ENCODE measurements at regions not wholly inside any gene's neighbourhood (a gene's known extent, or its start where the extent isn't known, plus 50 kb on each side); places are given as distances from the start of the nearest gene placed in this dataset.

DNA sequence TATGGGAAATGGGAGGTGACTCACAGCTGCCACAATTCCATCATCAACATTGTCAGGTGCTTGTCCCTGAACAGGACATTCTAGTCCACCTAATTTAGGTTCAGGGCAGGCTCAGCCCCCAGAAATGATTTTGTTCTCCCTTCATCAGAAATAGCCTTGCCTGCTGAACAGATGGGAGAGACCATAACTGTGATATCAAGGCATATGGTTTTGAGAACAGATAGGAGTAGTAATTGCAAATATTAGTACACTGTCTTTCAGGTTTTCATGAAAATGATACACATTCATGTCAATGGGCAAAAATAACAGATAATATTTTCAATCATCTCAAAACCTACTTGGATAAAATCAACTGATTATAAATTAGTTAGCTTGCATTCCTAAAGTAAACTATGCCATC, 316.5 kb downstream of the MBD2 start:
- DNase-seq (no peak), ATAC-seq (ENCODE audit: low read depth) (no peak)
- no peaks in the 10 kb centered on the region for H4K20me1 ChIP-seq (ENCODE audit: insufficient read depth, low read length)
- H2BK15ac ChIP-seq (ENCODE audit: low read depth, low read length): no peak overlapping the region
- no peak overlapping the region for H2BK5ac ChIP-seq (ENCODE audit: low read depth, low read length, poor library complexity, severe bottlenecking)
- intact Hi-C loops (cut with micrococcal nuclease): no loop called here
- BruUV-seq (replicated peaks): no TSS peak
- no peaks in the 10 kb centered on the region for H3K36me3 ChIP-seq (ENCODE audit: control insufficient read depth, insufficient read depth, low read length)
- peaks cover 7% of the 10 kb centered on the region for H3K9me3 ChIP-seq (ENCODE audit: control insufficient read depth, insufficient read depth, low read length)
- H2BK120ac ChIP-seq (ENCODE audit: low read depth, low read length): no peak overlapping the region
- H3K4me2 ChIP-seq (ENCODE audit: low read depth, low read length): no peak overlapping the region
- no peak overlapping the region for H3K18ac ChIP-seq (ENCODE audit: low read depth, low read length)
- H2AFZ ChIP-seq (replicated peaks; ENCODE audit: low read length, poor library complexity): no peak overlapping the region
- no peaks in the 10 kb centered on the region for H3K27me3 ChIP-seq (ENCODE audit: control insufficient read depth, insufficient read depth, low read length)
- no peak overlapping the region for H4K91ac ChIP-seq (ENCODE audit: insufficient read depth, low read depth, low read length)
- no peak overlapping the region for H3K56ac ChIP-seq (ENCODE audit: extremely low read depth, insufficient read depth, low read length)
- no peak overlapping the region for H3K9ac ChIP-seq (ENCODE audit: low read depth, low read length)
- CTCF ChIA-PET: no interaction called here
- no peak overlapping the region for H2BK20ac ChIP-seq (ENCODE audit: low read depth, low read length)
- H3K4ac ChIP-seq (ENCODE audit: low read depth, low read length): no peak overlapping the region
- in situ Hi-C loops (cut with MboI; ENCODE audit: low sequenced_read_pairs): no loop called here
- TF ChIP-seq FOS (IDR thresholded peaks at IDR 0.05; ENCODE audit: low read depth, low read length): no peak
- no peak for TF ChIP-seq MAFK (IDR thresholded peaks at IDR 0.05; ENCODE audit: low read depth, low read length)
- no peak for TF ChIP-seq RCOR1 (IDR thresholded peaks at IDR 0.05; ENCODE audit: insufficient replicate concordance, low read length)
- no peak for TF ChIP-seq MXI1 (IDR thresholded peaks at IDR 0.05; ENCODE audit: borderline replicate concordance, low read depth, low read length)
- no peak for TF ChIP-seq CHD1 (IDR thresholded peaks at IDR 0.05; ENCODE audit: low read depth, low read length)
- TF ChIP-seq RFX5 (IDR thresholded peaks at IDR 0.05; ENCODE audit: low read depth, low read length): no peak
- no peak for TF ChIP-seq SMC3 (IDR thresholded peaks at IDR 0.05; ENCODE audit: low read depth, low read length)
- no peak for TF ChIP-seq POLR2A (IDR thresholded peaks at IDR 0.05; ENCODE audit: low read depth, low read length)
- no peak for TF ChIP-seq NFE2L2 (IDR thresholded peaks at IDR 0.05; ENCODE audit: low read depth, low read length)
- no peak for TF ChIP-seq BHLHE40 (IDR thresholded peaks at IDR 0.05; ENCODE audit: low read depth, low read length)
- TF ChIP-seq, protein P1, sequence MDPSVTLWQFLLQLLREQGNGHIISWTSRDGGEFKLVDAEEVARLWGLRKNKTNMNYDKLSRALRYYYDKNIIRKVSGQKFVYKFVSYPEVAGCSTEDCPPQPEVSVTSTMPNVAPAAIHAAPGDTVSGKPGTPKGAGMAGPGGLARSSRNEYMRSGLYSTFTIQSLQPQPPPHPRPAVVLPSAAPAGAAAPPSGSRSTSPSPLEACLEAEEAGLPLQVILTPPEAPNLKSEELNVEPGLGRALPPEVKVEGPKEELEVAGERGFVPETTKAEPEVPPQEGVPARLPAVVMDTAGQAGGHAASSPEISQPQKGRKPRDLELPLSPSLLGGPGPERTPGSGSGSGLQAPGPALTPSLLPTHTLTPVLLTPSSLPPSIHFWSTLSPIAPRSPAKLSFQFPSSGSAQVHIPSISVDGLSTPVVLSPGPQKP (IDR thresholded peaks at IDR 0.05; ENCODE audit: borderline replicate concordance, low read depth, low read length): no peak
- TF ChIP-seq, protein P2, sequence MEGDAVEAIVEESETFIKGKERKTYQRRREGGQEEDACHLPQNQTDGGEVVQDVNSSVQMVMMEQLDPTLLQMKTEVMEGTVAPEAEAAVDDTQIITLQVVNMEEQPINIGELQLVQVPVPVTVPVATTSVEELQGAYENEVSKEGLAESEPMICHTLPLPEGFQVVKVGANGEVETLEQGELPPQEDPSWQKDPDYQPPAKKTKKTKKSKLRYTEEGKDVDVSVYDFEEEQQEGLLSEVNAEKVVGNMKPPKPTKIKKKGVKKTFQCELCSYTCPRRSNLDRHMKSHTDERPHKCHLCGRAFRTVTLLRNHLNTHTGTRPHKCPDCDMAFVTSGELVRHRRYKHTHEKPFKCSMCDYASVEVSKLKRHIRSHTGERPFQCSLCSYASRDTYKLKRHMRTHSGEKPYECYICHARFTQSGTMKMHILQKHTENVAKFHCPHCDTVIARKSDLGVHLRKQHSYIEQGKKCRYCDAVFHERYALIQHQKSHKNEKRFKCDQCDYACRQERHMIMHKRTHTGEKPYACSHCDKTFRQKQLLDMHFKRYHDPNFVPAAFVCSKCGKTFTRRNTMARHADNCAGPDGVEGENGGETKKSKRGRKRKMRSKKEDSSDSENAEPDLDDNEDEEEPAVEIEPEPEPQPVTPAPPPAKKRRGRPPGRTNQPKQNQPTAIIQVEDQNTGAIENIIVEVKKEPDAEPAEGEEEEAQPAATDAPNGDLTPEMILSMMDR (conservative IDR thresholded peaks at IDR 0.05; ENCODE audit: low read depth, low read length): no peak
- no peak for TF ChIP-seq MAZ (IDR thresholded peaks at IDR 0.05; ENCODE audit: borderline replicate concordance, low read depth, low read length)
- TF ChIP-seq, protein P3, sequence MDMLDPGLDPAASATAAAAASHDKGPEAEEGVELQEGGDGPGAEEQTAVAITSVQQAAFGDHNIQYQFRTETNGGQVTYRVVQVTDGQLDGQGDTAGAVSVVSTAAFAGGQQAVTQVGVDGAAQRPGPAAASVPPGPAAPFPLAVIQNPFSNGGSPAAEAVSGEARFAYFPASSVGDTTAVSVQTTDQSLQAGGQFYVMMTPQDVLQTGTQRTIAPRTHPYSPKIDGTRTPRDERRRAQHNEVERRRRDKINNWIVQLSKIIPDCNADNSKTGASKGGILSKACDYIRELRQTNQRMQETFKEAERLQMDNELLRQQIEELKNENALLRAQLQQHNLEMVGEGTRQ (IDR thresholded peaks at IDR 0.05; ENCODE audit: low read depth, low read length): no peak
- no peak for TF ChIP-seq RAD21 (IDR thresholded peaks at IDR 0.05; ENCODE audit: low read length)
- H2AK9ac ChIP-seq (replicated peaks; ENCODE audit: low read depth, low read length, poor library complexity): no peak overlapping the region
- no peak overlapping the region for H4K5ac ChIP-seq (ENCODE audit: low read depth, low read length)
- dilution Hi-C loops (cut with HindIII; ENCODE audit: low sequenced_read_pairs, unreplicated experiment): no loop called here
- no peak overlapping the region for H3K4me3 ChIP-seq (ENCODE audit: insufficient read depth, low read depth, low read length)
- H3K14ac ChIP-seq (replicated peaks; ENCODE audit: low read depth, low read length): no peak overlapping the region
- POLR2A ChIA-PET (ENCODE audit: unreplicated experiment): no interaction called here
- no peak overlapping the region for H3K27ac ChIP-seq (ENCODE audit: insufficient read depth, low read length)
- H3K4me1 ChIP-seq (ENCODE audit: control insufficient read depth, insufficient read depth, low read length): no peaks in the 10 kb centered on the region
- H3K79me1 ChIP-seq (ENCODE audit: low read depth in 1 of 2, low read length in 2 of 2): no peaks in the 10 kb centered on the region
- H2AK5ac ChIP-seq (ENCODE audit: low read depth, low read length): no peak overlapping the region
- no peak overlapping the region for H4K8ac ChIP-seq (ENCODE audit: low read depth in 2 of 2, low read length in 2 of 2)
- no peaks in the 10 kb centered on the region for H3K9me1 ChIP-seq (ENCODE audit: insufficient read depth, low read length)
- H3K23ac ChIP-seq (ENCODE audit: low read depth, low read length): no peak overlapping the region

Measured in IMR-90 (cell line).